Activated CD4-positive, alpha-beta T cell treated with anti-CD3 and anti-CD28 coated beads, Interleukin-2, amount 10 ng/mL, durations not matched to agents 7 days and 5 days (primary cell): ENCODE measurements at regions not wholly inside any gene's neighbourhood (a gene's known extent, or its start where the extent isn't known, plus 50 kb on each side); places are given as distances from the start of the nearest gene placed in this dataset.
"Not testable (repeated sequence)": the region's sequence is repeated elsewhere in the genome, so short reads cannot be mapped to it uniquely, and the experiment has no call there.

Experiments used
- CTCF ChIA-PET: fragments of 350-600 bp; sonication (Branson Sonifier 250); formaldehyde crosslinking; loops from one replicate; lab custom pipeline; 2021; ENCODE audit warnings: antibody characterized with exemption; lab: Charles Lee
- POLR2A ChIA-PET: fragments of 350-600 bp; sonication (Branson Sonifier 250); formaldehyde crosslinking; loops from one replicate; lab custom pipeline; 2021; ENCODE audit warnings: antibody characterized with exemption; lab: Charles Lee
- DNase-seq: peaks from one replicate; pipeline ENCODE4 v3.0.0-alpha.2; 2020
- H3K27ac Mint-ChIP-seq: one replicate; pipeline ENCODE4 v1.8.0; 2021; ENCODE audit warnings: mild to moderate bottlenecking, moderate library complexity, mixed read lengths
- H3K27me3 Mint-ChIP-seq: one replicate; pipeline ENCODE4 v1.8.0; 2021; ENCODE audit warnings: mixed read lengths
- H3K36me3 Mint-ChIP-seq: one replicate; pipeline ENCODE4 v1.8.0; 2021; ENCODE audit warnings: low read depth, mixed read lengths
- H3K4me1 Mint-ChIP-seq: one replicate; pipeline ENCODE4 v1.8.0; 2021; ENCODE audit warnings: mixed read lengths
- H3K4me3 Mint-ChIP-seq: one replicate; pipeline ENCODE4 v1.8.0; 2021; ENCODE audit warnings: mild to moderate bottlenecking, moderate library complexity, mixed read lengths
- H3K9me3 Mint-ChIP-seq: one replicate; pipeline ENCODE4 v1.8.0; 2021; ENCODE audit warnings: mixed read lengths

GRCh38 chr1:166383635-166384346 is 217.0 kb upstream of the FAM78B start:
- DNase-seq = no peak
- Mint-ChIP-seq H3K4me1 (no peaks in the 10 kb centered on the region), H3K36me3 (no peaks in the 10 kb centered on the region), H3K4me3 (no peak overlapping the region), H3K27me3 (peaks cover 2% of the 10 kb centered on the region), H3K27ac (no peak overlapping the region), H3K9me3 (no peaks in the 10 kb centered on the region)
- CTCF ChIA-PET = interaction anchor here (0.5 kb wide), 1 partner anchor 1160 kb away, joined by 3 read pairs; no protein-coding TSS in a partner anchor
- POLR2A ChIA-PET = no interaction called here

- Mint-ChIP-seq H3K4me1 (no peaks in the 10 kb centered on the region), H3K36me3 (no peaks in the 10 kb centered on the region), H3K27me3 (peaks cover 2% of the 10 kb centered on the region), H3K27ac (no peak overlapping the region), H3K9me3 (no peaks in the 10 kb centered on the region), H3K4me3 (no peak overlapping the region)
- POLR2A ChIA-PET = no interaction called here
- no peak for DNase-seq
- CTCF ChIA-PET = no interaction called here
These were observed 218.1 kb upstream of the FAM78B start for GRCh38 chr1:166384948-166385347.

GRCh38 chr1:166390366-166391033 is 223.7 kb upstream of the FAM78B start:
- H3K27me3 Mint-ChIP-seq = peaks cover 2% of the 10 kb centered on the region
- CTCF ChIA-PET = no interaction called here
- H3K4me3 Mint-ChIP-seq = no peak overlapping the region
- H3K36me3 Mint-ChIP-seq = no peaks in the 10 kb centered on the region
- DNase-seq = no peak
- POLR2A ChIA-PET = no interaction called here
- H3K9me3 Mint-ChIP-seq = no peaks in the 10 kb centered on the region
- no peak overlapping the region for H3K27ac Mint-ChIP-seq
- H3K4me1 Mint-ChIP-seq = no peaks in the 10 kb centered on the region

- H3K9me3 Mint-ChIP-seq = no peaks in the 10 kb centered on the region
- no peaks in the 10 kb centered on the region for H3K36me3 Mint-ChIP-seq
- ChIA-PET POLR2A (no interaction called here), CTCF (no interaction called here)
- H3K4me3 Mint-ChIP-seq = no peak overlapping the region
- H3K27ac Mint-ChIP-seq = no peak overlapping the region
- no peaks in the 10 kb centered on the region for H3K4me1 Mint-ChIP-seq
- no peak for DNase-seq
- peaks cover 2% of the 10 kb centered on the region for H3K27me3 Mint-ChIP-seq
These were observed 224.7 kb upstream of the FAM78B start for GRCh38 chr1:166391279-166392066.

- H3K4me3 Mint-ChIP-seq = no peak overlapping the region
- CTCF ChIA-PET = no interaction called here
- H3K4me1 Mint-ChIP-seq = no peaks in the 10 kb centered on the region
- H3K27ac Mint-ChIP-seq = no peak overlapping the region
- peaks cover 3% of the 10 kb centered on the region for H3K27me3 Mint-ChIP-seq
- no peaks in the 10 kb centered on the region for H3K9me3 Mint-ChIP-seq
- no peak for DNase-seq
- POLR2A ChIA-PET = no interaction called here
- H3K36me3 Mint-ChIP-seq = no peaks in the 10 kb centered on the region
These were observed 228.9 kb upstream of the FAM78B start for GRCh38 chr1:166395729-166396128.

GRCh38 chr1:166409253-166410082 is 242.7 kb upstream of the FAM78B start:
- H3K27me3 Mint-ChIP-seq, CTCF ChIA-PET, H3K36me3 Mint-ChIP-seq, H3K4me1 Mint-ChIP-seq, H3K4me3 Mint-ChIP-seq, DNase-seq, H3K27ac Mint-ChIP-seq: not testable (repeated sequence)
- H3K9me3 Mint-ChIP-seq = peaks cover 11% of the 10 kb centered on the region
- POLR2A ChIA-PET = interaction anchor here (0.5 kb wide), 1 partner anchor 34 kb away, joined by 3 read pairs; no protein-coding TSS in a partner anchor

- ChIA-PET POLR2A (no interaction called here), CTCF (no interaction called here)
- no peak for DNase-seq
- Mint-ChIP-seq H3K27ac (no peak overlapping the region), H3K4me1 (no peaks in the 10 kb centered on the region), H3K27me3 (no peaks in the 10 kb centered on the region), H3K4me3 (no peak overlapping the region), H3K36me3 (no peaks in the 10 kb centered on the region), H3K9me3 (peaks cover 11% of the 10 kb centered on the region)
These were observed 243.2 kb upstream of the FAM78B start for GRCh38 chr1:166410083-166410385.

- H3K4me3 Mint-ChIP-seq, POLR2A ChIA-PET, H3K27me3 Mint-ChIP-seq, H3K27ac Mint-ChIP-seq, H3K9me3 Mint-ChIP-seq, DNase-seq, H3K36me3 Mint-ChIP-seq, H3K4me1 Mint-ChIP-seq: not testable (repeated sequence)
- CTCF ChIA-PET = interaction anchor here (0.6 kb wide), 1 partner anchor 843 kb away, joined by 3 read pairs; no protein-coding TSS in a partner anchor
These were observed 250.0 kb upstream of the FAM78B start for GRCh38 chr1:166416831-166417230.

- no peak for DNase-seq
- no peaks in the 10 kb centered on the region for H3K36me3 Mint-ChIP-seq
- ChIA-PET CTCF (no interaction called here), POLR2A (no interaction called here)
- H3K4me1 Mint-ChIP-seq = no peaks in the 10 kb centered on the region
- H3K27me3 Mint-ChIP-seq = no peaks in the 10 kb centered on the region
- H3K4me3 Mint-ChIP-seq = no peak overlapping the region
- H3K27ac Mint-ChIP-seq = no peak overlapping the region
- H3K9me3 Mint-ChIP-seq = no peaks in the 10 kb centered on the region
These were observed 251.6 kb upstream of the FAM78B start for GRCh38 chr1:166418344-166418933.

- H3K36me3 Mint-ChIP-seq, H3K4me1 Mint-ChIP-seq, DNase-seq, H3K27me3 Mint-ChIP-seq, H3K4me3 Mint-ChIP-seq, H3K9me3 Mint-ChIP-seq, CTCF ChIA-PET, POLR2A ChIA-PET, H3K27ac Mint-ChIP-seq: not testable (repeated sequence)
These were observed 255.8 kb upstream of the FAM78B start for GRCh38 chr1:166422586-166422985.

- Mint-ChIP-seq H3K27me3 (no peaks in the 10 kb centered on the region), H3K36me3 (no peaks in the 10 kb centered on the region), H3K4me3 (no peak overlapping the region), H3K4me1 (no peaks in the 10 kb centered on the region), H3K27ac (no peak overlapping the region), H3K9me3 (no peaks in the 10 kb centered on the region)
- DNase-seq = no peak
- CTCF ChIA-PET = no interaction called here
- POLR2A ChIA-PET = no interaction called here
These were observed 265.9 kb upstream of the FAM78B start for GRCh38 chr1:166432655-166433054.

GRCh38 chr1:166433404-166434304 is 266.9 kb upstream of the FAM78B start:
- H3K9me3 Mint-ChIP-seq, H3K4me1 Mint-ChIP-seq, H3K36me3 Mint-ChIP-seq, H3K4me3 Mint-ChIP-seq, POLR2A ChIA-PET, H3K27me3 Mint-ChIP-seq, CTCF ChIA-PET, DNase-seq, H3K27ac Mint-ChIP-seq: not testable (repeated sequence)
